ENCODE measurements at regions not wholly inside any gene's neighbourhood (a gene's known extent, or its start where the extent isn't known, plus 50 kb on each side); places are given as distances from the start of the nearest gene placed in this dataset.

DNA sequence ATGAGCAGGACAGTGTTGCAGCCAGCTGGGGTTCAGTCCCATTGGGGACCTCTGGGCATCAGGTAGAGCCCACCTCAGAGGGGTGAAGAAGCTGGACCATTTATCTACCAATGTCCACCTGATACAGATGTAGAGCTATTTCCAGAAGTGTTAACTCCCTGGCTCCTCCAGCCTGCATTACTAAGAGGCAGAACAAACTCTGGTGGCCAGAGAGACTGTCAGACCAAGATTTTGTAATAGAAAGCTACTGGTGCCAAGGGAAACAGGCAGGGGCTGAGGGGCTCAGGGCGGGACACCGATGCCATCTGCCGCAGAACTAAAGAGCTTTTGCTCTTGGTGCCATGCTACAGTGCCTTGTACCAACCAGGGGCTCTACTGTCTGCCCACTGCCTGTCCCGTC, 268.2 kb upstream of the HABP2 start:
- no peaks in the 10 kb centered on the region for H3K36me3 ChIP-seq (ENCODE audit: insufficient read depth, low read length)
- H2AFZ ChIP-seq (ENCODE audit: low read depth, low read length), result no peak overlapping the region
- no peaks in the 10 kb centered on the region for H3K4me1 ChIP-seq (ENCODE audit: insufficient read depth, low read length)
- H3K9me3 ChIP-seq (ENCODE audit: low read length), result no peaks in the 10 kb centered on the region
- no peak overlapping the region for H3K4me3 ChIP-seq (ENCODE audit: low read length)
- H3K27me3 ChIP-seq (ENCODE audit: insufficient read depth, low read length), result no peaks in the 10 kb centered on the region

- Histone ChIP-seq H3K36me3 (ENCODE audit: insufficient read depth, low read length) (no peaks in the 10 kb centered on the region), H3K27me3 (ENCODE audit: insufficient read depth, low read length) (no peaks in the 10 kb centered on the region), H3K9me3 (ENCODE audit: low read length) (no peaks in the 10 kb centered on the region), H3K4me1 (ENCODE audit: insufficient read depth, low read length) (no peaks in the 10 kb centered on the region), H2AFZ (ENCODE audit: low read depth, low read length) (no peak overlapping the region), H3K4me3 (ENCODE audit: low read length) (no peak overlapping the region)
Observed at GRCh38 chr10:113285305-113285704, 267.5 kb upstream of the HABP2 start.

DNA sequence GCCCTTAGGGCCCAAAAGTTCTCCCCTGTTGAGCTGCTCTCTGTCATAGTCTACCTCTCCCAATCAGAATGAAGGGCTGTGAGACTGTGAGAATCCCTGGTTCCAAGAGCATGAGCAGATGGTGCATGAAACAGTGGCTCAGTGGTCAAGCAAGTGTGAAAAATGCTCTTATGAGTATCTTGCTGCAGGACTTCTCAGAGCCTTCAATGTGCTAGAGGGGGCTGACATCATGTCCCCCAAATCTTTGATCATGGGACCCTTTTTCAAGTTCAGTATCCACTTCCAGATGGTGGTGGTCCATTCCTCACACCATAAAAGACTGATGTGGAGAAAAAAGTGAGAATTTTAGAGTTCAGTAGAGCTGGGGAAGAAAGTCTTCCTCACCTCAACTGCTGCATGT, 265.3 kb upstream of the HABP2 start:
- Histone ChIP-seq H2AFZ (ENCODE audit: low read depth, low read length) (no peak overlapping the region), H3K4me1 (ENCODE audit: insufficient read depth, low read length) (no peaks in the 10 kb centered on the region), H3K4me3 (ENCODE audit: low read length) (no peak overlapping the region), H3K36me3 (ENCODE audit: insufficient read depth, low read length) (no peaks in the 10 kb centered on the region), H3K27me3 (ENCODE audit: insufficient read depth, low read length) (no peaks in the 10 kb centered on the region), H3K9me3 (ENCODE audit: low read length) (no peaks in the 10 kb centered on the region)

- Histone ChIP-seq H3K27me3 (ENCODE audit: insufficient read depth, low read length) (no peaks in the 10 kb centered on the region), H3K4me1 (ENCODE audit: insufficient read depth, low read length) (no peaks in the 10 kb centered on the region), H3K9me3 (ENCODE audit: low read length) (no peaks in the 10 kb centered on the region), H2AFZ (ENCODE audit: low read depth, low read length) (no peak overlapping the region), H3K36me3 (ENCODE audit: insufficient read depth, low read length) (no peaks in the 10 kb centered on the region), H3K4me3 (ENCODE audit: low read length) (no peak overlapping the region)
Observed at GRCh38 chr10:113290137-113290536, 262.7 kb upstream of the HABP2 start.

DNA sequence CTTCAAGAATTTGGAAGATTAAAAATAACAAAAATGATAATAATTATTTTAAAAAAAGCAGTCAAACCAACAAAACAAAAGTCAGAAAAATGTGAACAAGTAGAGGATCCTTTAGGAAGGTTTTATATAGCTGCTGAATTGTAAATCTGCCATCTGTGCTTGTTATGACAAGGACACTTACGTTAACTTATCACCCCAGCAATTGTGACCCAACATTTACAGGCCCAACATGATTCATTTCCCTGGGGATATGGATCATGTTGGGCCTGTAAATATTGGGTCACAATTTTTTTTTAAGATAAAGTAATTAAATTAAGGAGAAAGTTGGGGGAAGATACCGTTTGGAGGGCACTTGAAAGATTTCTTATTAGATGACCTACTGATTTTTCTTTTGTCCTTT, 261.4 kb upstream of the HABP2 start:
- no peaks in the 10 kb centered on the region for H3K36me3 ChIP-seq (ENCODE audit: insufficient read depth, low read length)
- no peaks in the 10 kb centered on the region for H3K27me3 ChIP-seq (ENCODE audit: insufficient read depth, low read length)
- H3K9me3 ChIP-seq (ENCODE audit: low read length), result no peaks in the 10 kb centered on the region
- H3K4me1 ChIP-seq (ENCODE audit: insufficient read depth, low read length), result no peaks in the 10 kb centered on the region
- no peak overlapping the region for H2AFZ ChIP-seq (ENCODE audit: low read depth, low read length)
- no peak overlapping the region for H3K4me3 ChIP-seq (ENCODE audit: low read length)

GRCh38 chr10:113292086-113292485, 260.8 kb upstream of the HABP2 start:
- no peaks in the 10 kb centered on the region for H3K4me1 ChIP-seq (ENCODE audit: insufficient read depth, low read length)
- H2AFZ ChIP-seq (ENCODE audit: low read depth, low read length), result no peak overlapping the region
- no peak overlapping the region for H3K4me3 ChIP-seq (ENCODE audit: low read length)
- no peaks in the 10 kb centered on the region for H3K9me3 ChIP-seq (ENCODE audit: low read length)
- no peaks in the 10 kb centered on the region for H3K36me3 ChIP-seq (ENCODE audit: insufficient read depth, low read length)
- no peaks in the 10 kb centered on the region for H3K27me3 ChIP-seq (ENCODE audit: insufficient read depth, low read length)

DNA sequence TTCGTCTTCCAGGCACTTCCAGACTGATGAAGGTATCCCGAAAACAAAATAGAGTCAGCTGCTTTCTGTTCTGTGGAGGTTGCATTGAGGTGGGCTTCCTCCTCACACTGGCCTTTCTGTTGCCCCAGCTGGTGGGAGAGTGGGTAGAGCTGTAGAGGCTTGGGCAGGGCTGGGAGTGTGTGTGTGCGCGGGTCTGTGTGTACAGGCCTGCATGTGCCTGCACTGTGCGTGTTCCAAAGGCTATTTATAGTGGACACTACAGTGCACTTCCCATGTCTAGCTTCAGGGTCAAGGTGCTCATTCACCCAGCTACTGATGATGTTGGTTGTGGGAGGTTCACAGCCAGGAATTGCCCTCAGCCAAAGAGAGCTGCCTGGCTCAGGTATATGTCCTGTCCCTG, 260.1 kb upstream of the HABP2 start:
- H3K9me3 ChIP-seq (ENCODE audit: low read length), result no peaks in the 10 kb centered on the region

GRCh38 chr10:113293167-113293566, 259.7 kb upstream of the HABP2 start:
- H3K9me3 ChIP-seq (ENCODE audit: low read length), result no peaks in the 10 kb centered on the region
- no peak overlapping the region for H3K4me3 ChIP-seq (ENCODE audit: low read length)
- H2AFZ ChIP-seq (ENCODE audit: low read depth, low read length), result no peak overlapping the region
- H3K27me3 ChIP-seq (ENCODE audit: insufficient read depth, low read length), result no peaks in the 10 kb centered on the region
- H3K4me1 ChIP-seq (ENCODE audit: insufficient read depth, low read length), result no peaks in the 10 kb centered on the region
- no peaks in the 10 kb centered on the region for H3K36me3 ChIP-seq (ENCODE audit: insufficient read depth, low read length)

More for the DNA sequence above, 260.1 kb upstream of the HABP2 start:
- no peak overlapping the region for H3K4me3 ChIP-seq (ENCODE audit: low read length)
- H3K4me1 ChIP-seq (ENCODE audit: insufficient read depth, low read length), result no peaks in the 10 kb centered on the region
- no peak overlapping the region for H2AFZ ChIP-seq (ENCODE audit: low read depth, low read length)
- H3K27me3 ChIP-seq (ENCODE audit: insufficient read depth, low read length), result no peaks in the 10 kb centered on the region
- H3K36me3 ChIP-seq (ENCODE audit: insufficient read depth, low read length), result no peaks in the 10 kb centered on the region

GRCh38 chr10:113294868-113295267, 258.0 kb upstream of the HABP2 start:
- Histone ChIP-seq H3K36me3 (ENCODE audit: insufficient read depth, low read length) (no peaks in the 10 kb centered on the region), H2AFZ (ENCODE audit: low read depth, low read length) (no peak overlapping the region), H3K4me1 (ENCODE audit: insufficient read depth, low read length) (peaks cover 4% of the 10 kb centered on the region), H3K4me3 (ENCODE audit: low read length) (no peak overlapping the region), H3K9me3 (ENCODE audit: low read length) (no peaks in the 10 kb centered on the region), H3K27me3 (ENCODE audit: insufficient read depth, low read length) (no peaks in the 10 kb centered on the region)

DNA sequence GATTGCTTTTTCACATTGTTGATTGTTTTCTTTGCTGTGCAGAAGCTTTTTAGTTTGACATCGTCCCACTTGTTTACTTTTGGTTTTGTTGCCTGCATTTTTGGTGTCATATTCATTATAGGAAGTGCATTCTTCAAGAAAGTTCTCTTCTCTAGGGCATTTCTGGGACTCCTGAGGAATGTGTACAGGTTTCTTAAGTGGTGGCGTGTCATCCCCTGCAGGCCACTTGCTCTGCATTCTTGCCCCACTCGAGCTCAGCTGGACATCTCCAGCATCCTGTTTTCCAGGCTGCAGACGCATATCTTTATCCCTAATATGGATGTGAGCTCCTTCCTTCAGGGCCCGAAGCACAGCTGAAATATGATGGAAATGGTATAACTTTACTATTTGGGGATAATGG, 255.6 kb upstream of the HABP2 start:
- H3K4me3 ChIP-seq (ENCODE audit: low read length), result no peak overlapping the region
- no peaks in the 10 kb centered on the region for H3K36me3 ChIP-seq (ENCODE audit: insufficient read depth, low read length)
- no peaks in the 10 kb centered on the region for H3K27me3 ChIP-seq (ENCODE audit: insufficient read depth, low read length)
- peaks cover 4% of the 10 kb centered on the region for H3K4me1 ChIP-seq (ENCODE audit: insufficient read depth, low read length)
- H3K9me3 ChIP-seq (ENCODE audit: low read length), result no peaks in the 10 kb centered on the region
- no peak overlapping the region for H2AFZ ChIP-seq (ENCODE audit: low read depth, low read length)

GRCh38 chr10:113298616-113299015, 254.2 kb upstream of the HABP2 start:
- no peak overlapping the region for H2AFZ ChIP-seq (ENCODE audit: low read depth, low read length)
- no peaks in the 10 kb centered on the region for H3K36me3 ChIP-seq (ENCODE audit: insufficient read depth, low read length)
- no peaks in the 10 kb centered on the region for H3K9me3 ChIP-seq (ENCODE audit: low read length)
- no peaks in the 10 kb centered on the region for H3K27me3 ChIP-seq (ENCODE audit: insufficient read depth, low read length)
- H3K4me3 ChIP-seq (ENCODE audit: low read length), result no peak overlapping the region
- peaks cover 17% of the 10 kb centered on the region for H3K4me1 ChIP-seq (ENCODE audit: insufficient read depth, low read length)

- no peaks in the 10 kb centered on the region for H3K9me3 ChIP-seq (ENCODE audit: low read length)
- H2AFZ ChIP-seq (ENCODE audit: low read depth, low read length), result no peak overlapping the region
- peaks cover 32% of the 10 kb centered on the region for H3K4me1 ChIP-seq (ENCODE audit: insufficient read depth, low read length)
Observed at GRCh38 chr10:113300201-113300600, 252.7 kb upstream of the HABP2 start.

GRCh38 chr10:113300617-113301016, 252.2 kb upstream of the HABP2 start:
- H3K27me3 ChIP-seq (ENCODE audit: insufficient read depth, low read length), result no peaks in the 10 kb centered on the region
- no peak overlapping the region for H3K4me3 ChIP-seq (ENCODE audit: low read length)
- H3K4me1 ChIP-seq (ENCODE audit: insufficient read depth, low read length), result peaks cover 32% of the 10 kb centered on the region
- H3K36me3 ChIP-seq (ENCODE audit: insufficient read depth, low read length), result no peaks in the 10 kb centered on the region
- no peaks in the 10 kb centered on the region for H3K9me3 ChIP-seq (ENCODE audit: low read length)
- no peak overlapping the region for H2AFZ ChIP-seq (ENCODE audit: low read depth, low read length)

More at GRCh38 chr10:113300201-113300600, 252.7 kb upstream of the HABP2 start:
- Histone ChIP-seq H3K27me3 (ENCODE audit: insufficient read depth, low read length) (no peaks in the 10 kb centered on the region), H3K36me3 (ENCODE audit: insufficient read depth, low read length) (no peaks in the 10 kb centered on the region), H3K4me3 (ENCODE audit: low read length) (no peak overlapping the region)

DNA sequence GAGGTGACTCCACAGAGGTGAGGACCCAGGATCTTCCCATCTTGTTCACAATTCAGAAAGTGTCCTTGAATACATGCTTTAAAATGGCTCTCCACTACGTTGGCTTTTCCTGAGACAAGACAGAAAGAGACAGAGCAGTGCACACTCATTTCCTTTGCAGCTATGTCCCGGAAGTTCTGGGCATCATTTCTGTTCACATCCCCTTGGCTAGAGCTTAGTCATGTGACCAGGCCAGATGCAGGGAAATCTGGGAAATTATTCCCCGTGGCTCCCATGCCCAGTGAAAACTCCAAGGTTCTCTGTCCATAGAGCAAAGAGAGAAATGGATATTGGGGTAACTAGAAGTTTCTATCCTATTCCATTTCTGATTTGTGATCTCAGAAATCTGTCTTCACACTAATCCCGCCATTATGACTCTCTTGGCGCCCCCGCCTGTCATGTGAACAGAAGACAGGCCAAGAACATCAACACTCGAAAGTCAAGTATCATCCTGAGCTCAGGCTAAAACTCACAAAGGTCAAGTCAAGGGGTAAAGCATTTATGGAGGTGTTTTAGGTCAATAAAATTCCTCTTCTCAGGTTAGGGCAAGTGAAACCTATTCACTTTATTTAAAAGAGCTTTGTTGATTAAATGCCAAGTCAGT, 251.4 kb upstream of the HABP2 start:
- no peaks in the 10 kb centered on the region for H3K36me3 ChIP-seq (ENCODE audit: insufficient read depth, low read length)
- H3K27me3 ChIP-seq (ENCODE audit: insufficient read depth, low read length), result no peaks in the 10 kb centered on the region
- H3K9me3 ChIP-seq (ENCODE audit: low read length), result no peaks in the 10 kb centered on the region
- no peak overlapping the region for H3K4me3 ChIP-seq (ENCODE audit: low read length)
- peaks cover 37% of the 10 kb centered on the region for H3K4me1 ChIP-seq (ENCODE audit: insufficient read depth, low read length)
- H2AFZ ChIP-seq (ENCODE audit: low read depth, low read length), result no peak overlapping the region

Measured in neuron (in vitro differentiated cells).